ENCODE measurements at regions not wholly inside any gene's neighbourhood (a gene's known extent, or its start where the extent isn't known, plus 50 kb on each side); places are given as distances from the start of the nearest gene placed in this dataset.

- in situ Hi-C loops (cut with HindIII; ENCODE audit: low pct_unique_long_range_greater_than_20kb, low sequenced_read_pairs): no loop called here
- DNase-seq (ENCODE audit: low read depth in 1 of 2, low spot score in 1 of 2): no peak
- no peak for TF ChIP-seq JUND (IDR thresholded peaks at IDR 0.05; ENCODE audit: low read depth)
Observed at GRCh38 chr10:4073912-4074311, 288.9 kb upstream of the KLF6 start.

GRCh38 chr10:4070921-4071660, 286.1 kb upstream of the KLF6 start:
- no peak for DNase-seq (ENCODE audit: low read depth in 1 of 2, low spot score in 1 of 2)
- TF ChIP-seq JUND (IDR thresholded peaks at IDR 0.05; ENCODE audit: low read depth): no peak
- in situ Hi-C loops (cut with HindIII; ENCODE audit: low pct_unique_long_range_greater_than_20kb, low sequenced_read_pairs): no loop called here

- no peak for DNase-seq (ENCODE audit: low read depth in 1 of 2, low spot score in 1 of 2)
- in situ Hi-C loops (cut with HindIII; ENCODE audit: low pct_unique_long_range_greater_than_20kb, low sequenced_read_pairs): no loop called here
- no peak for TF ChIP-seq JUND (IDR thresholded peaks at IDR 0.05; ENCODE audit: low read depth)
Observed at GRCh38 chr10:4070184-4070583, 285.2 kb upstream of the KLF6 start.

- DNase-seq (ENCODE audit: low read depth in 1 of 2, low spot score in 1 of 2): no peak
- in situ Hi-C loops (cut with HindIII; ENCODE audit: low pct_unique_long_range_greater_than_20kb, low sequenced_read_pairs): no loop called here
- no peak for TF ChIP-seq JUND (IDR thresholded peaks at IDR 0.05; ENCODE audit: low read depth)
Observed at GRCh38 chr10:4069491-4069890, 284.5 kb upstream of the KLF6 start.

- no peak for DNase-seq (ENCODE audit: low read depth in 1 of 2, low spot score in 1 of 2)
- no peak for TF ChIP-seq JUND (IDR thresholded peaks at IDR 0.05; ENCODE audit: low read depth)
- in situ Hi-C loops (cut with HindIII; ENCODE audit: low pct_unique_long_range_greater_than_20kb, low sequenced_read_pairs): no loop called here
Observed at GRCh38 chr10:4068629-4069028, 283.6 kb upstream of the KLF6 start.

- DNase-seq (ENCODE audit: low read depth in 1 of 2, low spot score in 1 of 2): no peak
- TF ChIP-seq JUND (IDR thresholded peaks at IDR 0.05; ENCODE audit: low read depth): no peak
- in situ Hi-C loops (cut with HindIII; ENCODE audit: low pct_unique_long_range_greater_than_20kb, low sequenced_read_pairs): no loop called here
Observed at GRCh38 chr10:4067931-4068561, 283.0 kb upstream of the KLF6 start.

GRCh38 chr10:4067531-4067930, 282.5 kb upstream of the KLF6 start:
- DNase-seq (ENCODE audit: low read depth in 1 of 2, low spot score in 1 of 2): no peak
- in situ Hi-C loops (cut with HindIII; ENCODE audit: low pct_unique_long_range_greater_than_20kb, low sequenced_read_pairs): no loop called here
- TF ChIP-seq JUND (IDR thresholded peaks at IDR 0.05; ENCODE audit: low read depth): no peak

- TF ChIP-seq JUND (IDR thresholded peaks at IDR 0.05; ENCODE audit: low read depth): no peak
- in situ Hi-C loops (cut with HindIII; ENCODE audit: low pct_unique_long_range_greater_than_20kb, low sequenced_read_pairs): no loop called here
- no peak for DNase-seq (ENCODE audit: low read depth in 1 of 2, low spot score in 1 of 2)
Observed at GRCh38 chr10:4066581-4067390, 281.8 kb upstream of the KLF6 start.

- no peak for TF ChIP-seq JUND (IDR thresholded peaks at IDR 0.05; ENCODE audit: low read depth)
- in situ Hi-C loops (cut with HindIII; ENCODE audit: low pct_unique_long_range_greater_than_20kb, low sequenced_read_pairs): no loop called here
- DNase-seq (ENCODE audit: low read depth in 1 of 2, low spot score in 1 of 2): no peak
Observed at GRCh38 chr10:4064489-4064888, 279.5 kb upstream of the KLF6 start.

GRCh38 chr10:4063717-4064116, 278.7 kb upstream of the KLF6 start:
- no peak for TF ChIP-seq JUND (IDR thresholded peaks at IDR 0.05; ENCODE audit: low read depth)
- no peak for DNase-seq (ENCODE audit: low read depth in 1 of 2, low spot score in 1 of 2)
- in situ Hi-C loops (cut with HindIII; ENCODE audit: low pct_unique_long_range_greater_than_20kb, low sequenced_read_pairs): no loop called here

GRCh38 chr10:4062751-4063150, 277.7 kb upstream of the KLF6 start:
- in situ Hi-C loops (cut with HindIII; ENCODE audit: low pct_unique_long_range_greater_than_20kb, low sequenced_read_pairs): no loop called here
- TF ChIP-seq JUND (IDR thresholded peaks at IDR 0.05; ENCODE audit: low read depth): no peak

GRCh38 chr10:4062072-4062471, 277.1 kb upstream of the KLF6 start:
- TF ChIP-seq JUND (IDR thresholded peaks at IDR 0.05; ENCODE audit: low read depth): no peak
- in situ Hi-C loops (cut with HindIII; ENCODE audit: low pct_unique_long_range_greater_than_20kb, low sequenced_read_pairs): no loop called here
- no peak for DNase-seq (ENCODE audit: low read depth in 1 of 2, low spot score in 1 of 2)

More at GRCh38 chr10:4062751-4063150, 277.7 kb upstream of the KLF6 start:
- DNase-seq (ENCODE audit: low read depth in 1 of 2, low spot score in 1 of 2): no peak

- in situ Hi-C loops (cut with HindIII; ENCODE audit: low pct_unique_long_range_greater_than_20kb, low sequenced_read_pairs): no loop called here
- DNase-seq (ENCODE audit: low read depth in 1 of 2, low spot score in 1 of 2): peak in 1 of 2 experiments; percentile 31
- TF ChIP-seq JUND (IDR thresholded peaks at IDR 0.05; ENCODE audit: low read depth): no peak
Observed at GRCh38 chr10:4061441-4061951, 276.5 kb upstream of the KLF6 start.

All from T47D (cell line).